Activated T-helper 1 cell treated with anti-CD3 and anti-CD28 coated beads, Interleukin-12 subunit alpha, Interleukin-12 subunit beta, Interleukin-2, Interleukin-4 antibody, amounts not matched to agents 30 ng/mL and 10 ng/mL and 1 ng/mL, durations not matched to agents 14 hours and 24 hours and 36 hours (primary cell): ENCODE measurements at regions not wholly inside any gene's neighbourhood (a gene's known extent, or its start where the extent isn't known, plus 50 kb on each side); places are given as distances from the start of the nearest gene placed in this dataset.

Experiments used
- DNase-seq: peaks from one replicate; pipeline ENCODE4 v3.0.0; 2021; ENCODE audit warnings: low spot score
- H3K27ac Mint-ChIP-seq: one replicate; pipeline ENCODE4 v1.8.0; 2021; ENCODE audit warnings: mild to moderate bottlenecking, mixed read lengths
- H3K27me3 Mint-ChIP-seq: one replicate; pipeline ENCODE4 v1.8.0; 2022; ENCODE audit warnings: mild to moderate bottlenecking, moderate library complexity, mixed read lengths; ENCODE audit not compliant: insufficient read depth
- H3K36me3 Mint-ChIP-seq: one replicate; pipeline ENCODE4 v1.8.0; 2021; ENCODE audit warnings: low read depth, mixed read lengths
- H3K4me1 Mint-ChIP-seq: one replicate; pipeline ENCODE4 v1.8.0; 2021; ENCODE audit warnings: low read depth, mixed read lengths
- H3K4me3 Mint-ChIP-seq: one replicate; pipeline ENCODE4 v1.8.0; 2021; ENCODE audit warnings: mild to moderate bottlenecking, moderate library complexity, mixed read lengths
- H3K9me3 Mint-ChIP-seq: one replicate; pipeline ENCODE4 v1.8.0; 2021; ENCODE audit warnings: mixed read lengths
- intact Hi-C: fragments of 100-400 bp; cut with micrococcal nuclease; formaldehyde crosslinking; loops from one replicate; pipeline ENCODE4 v1.15.1; 2024

DNA sequence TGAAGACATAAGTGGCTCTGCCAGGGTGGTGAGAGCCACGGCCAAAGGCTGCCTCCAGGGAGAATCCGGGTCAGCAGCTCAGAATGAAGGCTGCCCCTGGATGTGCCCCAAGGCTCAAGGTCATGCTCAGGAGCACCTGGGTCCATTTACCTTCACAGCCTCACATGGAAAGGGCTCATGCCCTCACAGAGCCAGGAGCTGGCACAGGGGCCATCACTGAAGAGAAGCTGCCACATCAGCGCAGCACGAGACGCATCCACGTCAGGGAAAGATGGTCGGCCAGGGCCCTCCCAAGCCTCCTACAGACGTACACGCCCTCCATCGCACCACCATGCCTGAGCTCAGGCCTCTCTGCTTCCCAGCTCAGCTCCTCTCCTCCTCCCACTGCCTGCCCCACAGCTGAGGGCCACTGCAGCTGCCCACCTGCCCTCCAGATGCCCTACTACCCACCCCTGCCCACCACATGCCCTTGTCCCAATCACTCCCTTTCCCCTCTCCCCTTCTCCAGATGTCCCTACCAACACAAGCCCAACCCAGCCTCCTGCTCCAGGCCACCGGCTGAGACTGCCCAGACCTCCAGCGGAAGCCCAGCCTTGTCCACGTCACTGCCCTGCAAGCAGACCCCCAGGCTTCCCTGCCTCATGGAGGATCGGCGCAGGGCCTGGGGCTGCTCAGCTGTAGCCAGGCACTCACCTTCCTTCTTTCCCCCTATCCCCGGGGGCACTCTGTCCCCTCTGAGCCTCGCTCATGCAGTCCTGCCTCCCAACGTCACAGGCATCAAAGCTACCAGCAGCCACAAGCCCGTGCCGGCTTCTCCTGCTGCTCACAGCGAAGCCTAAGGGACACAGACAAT, 144.1 kb downstream of the SHANK2 start:
- Mint-ChIP-seq H3K27me3 (peaks cover 2% of the 10 kb centered on the region), H3K4me3 (no peak overlapping the region), H3K36me3 (no peaks in the 10 kb centered on the region), H3K27ac (no peak overlapping the region), H3K4me1 (no peaks in the 10 kb centered on the region), H3K9me3 (no peaks in the 10 kb centered on the region)
- DNase-seq = no peak
- intact Hi-C loops = no loop called here

DNA sequence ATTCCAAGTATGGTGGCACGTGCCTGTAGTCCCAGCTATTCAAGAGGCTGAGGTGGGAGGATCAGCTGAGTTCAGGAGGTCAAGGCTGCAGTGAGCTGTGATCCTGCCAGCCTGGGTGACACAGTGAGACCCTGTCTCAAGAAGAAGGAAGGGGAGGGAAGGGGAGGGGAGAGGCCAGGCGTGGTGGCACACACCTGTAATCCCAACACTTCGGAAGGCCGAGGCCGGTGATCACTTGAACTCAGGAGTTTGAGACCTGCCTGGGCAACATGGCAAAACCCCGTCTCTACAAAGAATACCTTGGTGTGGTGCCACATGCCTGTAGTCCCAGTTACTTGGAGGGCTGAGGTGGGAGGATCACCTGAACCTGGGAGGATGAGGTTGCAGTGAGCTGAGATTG, 145.7 kb downstream of the SHANK2 start:
- intact Hi-C loops = no loop called here
- DNase-seq = no peak
- no peak overlapping the region for H3K4me3 Mint-ChIP-seq
- H3K4me1 Mint-ChIP-seq = no peaks in the 10 kb centered on the region
- no peaks in the 10 kb centered on the region for H3K9me3 Mint-ChIP-seq
- no peaks in the 10 kb centered on the region for H3K27me3 Mint-ChIP-seq
- no peak overlapping the region for H3K27ac Mint-ChIP-seq
- H3K36me3 Mint-ChIP-seq = no peaks in the 10 kb centered on the region

DNA sequence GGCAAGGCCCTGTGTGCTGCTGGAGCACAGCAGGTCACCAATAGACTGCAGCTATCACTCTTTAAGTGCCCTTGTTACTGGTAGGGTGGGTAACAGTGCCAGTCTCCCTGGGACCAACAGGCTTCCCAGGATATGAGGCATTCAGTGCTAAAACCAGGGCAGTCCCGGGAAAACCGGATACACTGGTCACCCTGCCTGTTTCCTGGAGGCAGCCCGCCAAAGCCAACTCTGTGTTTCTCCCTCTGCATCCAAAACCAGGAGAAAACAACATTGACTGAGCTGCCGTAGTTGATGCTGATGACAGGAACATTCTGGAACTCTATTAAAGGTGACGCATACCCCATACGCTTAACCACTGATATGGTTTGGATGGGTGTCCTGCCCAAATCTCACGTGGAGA, 149.1 kb downstream of the SHANK2 start:
- intact Hi-C loops = no loop called here
- no peak for DNase-seq
- no peaks in the 10 kb centered on the region for H3K27me3 Mint-ChIP-seq
- H3K36me3 Mint-ChIP-seq = no peaks in the 10 kb centered on the region
- no peaks in the 10 kb centered on the region for H3K9me3 Mint-ChIP-seq
- H3K4me3 Mint-ChIP-seq = no peak overlapping the region
- H3K4me1 Mint-ChIP-seq = no peaks in the 10 kb centered on the region
- H3K27ac Mint-ChIP-seq = no peak overlapping the region

DNA sequence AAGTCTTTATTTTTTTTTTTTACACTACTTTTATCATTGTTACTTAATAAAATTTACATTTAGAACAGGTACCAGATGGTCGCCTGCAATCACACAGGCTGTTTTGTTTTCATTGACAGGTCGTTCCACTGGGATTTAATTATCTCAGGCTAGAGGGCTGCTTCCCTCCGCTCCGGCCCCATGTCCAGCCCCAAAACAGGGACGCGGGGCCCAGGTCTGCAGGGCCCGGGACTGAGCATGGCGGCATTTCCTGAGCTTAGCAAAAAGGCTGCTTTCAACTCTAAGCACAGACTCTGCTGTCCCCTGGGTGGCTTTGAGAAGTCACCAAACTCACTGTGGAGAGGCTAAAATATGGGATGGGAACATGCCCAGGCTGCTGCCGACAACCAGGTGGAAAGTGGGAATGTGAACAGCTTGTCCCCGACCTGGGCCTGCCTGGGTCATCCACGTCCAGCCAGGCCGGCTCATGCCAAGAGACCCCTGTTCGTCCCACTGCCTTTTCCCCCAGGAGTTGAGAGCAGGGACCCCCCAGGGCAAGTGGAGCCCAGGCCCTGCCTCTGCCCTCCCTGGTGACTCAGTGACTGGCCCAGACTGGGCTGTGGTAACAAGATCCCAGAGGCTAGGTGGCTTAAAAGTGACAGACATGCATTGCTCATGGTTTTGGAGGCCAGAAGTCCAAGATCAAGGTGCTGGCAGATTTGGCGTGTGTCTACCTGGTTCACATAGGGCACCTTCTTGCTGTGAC, 150.0 kb downstream of the SHANK2 start:
- intact Hi-C loops = no loop called here
- Mint-ChIP-seq H3K27ac (no peak overlapping the region), H3K27me3 (no peaks in the 10 kb centered on the region), H3K4me1 (no peaks in the 10 kb centered on the region), H3K9me3 (no peaks in the 10 kb centered on the region), H3K4me3 (no peak overlapping the region), H3K36me3 (no peaks in the 10 kb centered on the region)
- DNase-seq = no peak

DNA sequence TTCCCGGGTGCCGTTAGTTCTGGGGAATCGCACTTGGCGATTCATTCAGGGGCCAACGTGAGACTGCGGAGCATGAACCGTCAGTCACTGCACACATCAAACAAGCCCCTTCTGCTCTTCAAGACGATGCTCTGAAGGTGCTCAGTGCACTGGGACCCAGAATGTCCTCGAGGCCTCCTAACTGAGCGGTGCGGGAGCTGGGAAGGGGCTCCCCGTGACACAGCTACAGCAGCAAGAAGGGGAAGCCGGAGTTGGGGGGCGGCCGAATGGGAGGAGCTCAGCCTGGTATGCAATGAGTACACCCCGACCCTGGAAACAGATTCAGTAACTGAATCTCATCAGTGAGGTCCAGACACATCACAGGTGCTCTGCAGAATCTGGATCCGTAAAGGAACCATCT, 150.8 kb downstream of the SHANK2 start:
- Mint-ChIP-seq H3K4me1 (no peaks in the 10 kb centered on the region), H3K27me3 (no peaks in the 10 kb centered on the region), H3K36me3 (no peaks in the 10 kb centered on the region), H3K9me3 (no peaks in the 10 kb centered on the region), H3K27ac (no peak overlapping the region), H3K4me3 (no peak overlapping the region)
- intact Hi-C loops = no loop called here
- DNase-seq = no peak

DNA sequence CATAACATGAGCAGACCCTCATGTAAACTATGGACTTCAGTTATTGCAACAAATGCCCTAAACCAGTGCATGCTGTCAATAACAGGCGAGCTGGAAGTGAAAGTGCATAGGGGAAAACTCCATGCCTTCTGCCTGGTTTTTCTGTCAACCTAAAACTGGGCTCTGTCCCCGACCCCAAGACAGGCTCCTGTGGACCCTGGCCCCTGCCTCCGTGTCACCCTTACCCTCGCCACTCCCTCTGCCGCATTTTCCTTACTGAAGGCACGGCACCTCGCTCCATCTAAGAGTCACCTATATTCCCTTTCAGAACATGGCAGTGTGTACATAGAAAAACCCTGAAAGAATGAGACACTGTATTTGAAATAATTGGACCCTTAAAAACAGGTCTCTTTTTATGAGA, 151.3 kb downstream of the SHANK2 start:
- intact Hi-C loops = no loop called here
- no peak for DNase-seq
- no peaks in the 10 kb centered on the region for H3K36me3 Mint-ChIP-seq
- no peak overlapping the region for H3K4me3 Mint-ChIP-seq
- peaks cover 2% of the 10 kb centered on the region for H3K27me3 Mint-ChIP-seq
- H3K27ac Mint-ChIP-seq = no peak overlapping the region
- no peaks in the 10 kb centered on the region for H3K9me3 Mint-ChIP-seq
- H3K4me1 Mint-ChIP-seq = no peaks in the 10 kb centered on the region

DNA sequence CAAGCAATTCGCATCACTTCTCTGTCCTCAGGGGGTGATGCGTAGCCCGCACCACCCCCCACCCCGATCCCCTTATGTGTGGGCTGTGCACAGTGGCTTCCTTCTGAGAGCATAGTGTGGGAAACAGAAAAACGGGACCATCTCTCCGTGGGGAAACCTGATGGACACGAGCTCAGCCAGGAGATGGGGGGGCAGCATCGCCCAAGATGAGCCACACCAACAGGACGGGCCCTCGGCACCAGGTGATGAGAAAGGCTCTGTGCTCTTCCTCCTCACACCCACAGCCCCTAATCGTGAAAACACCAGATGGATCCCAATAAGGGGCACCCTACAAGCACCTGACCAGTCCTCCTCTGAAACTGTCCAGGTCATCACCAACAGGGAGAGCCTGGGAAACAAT, 153.6 kb downstream of the SHANK2 start:
- intact Hi-C loops = no loop called here
- no peaks in the 10 kb centered on the region for H3K36me3 Mint-ChIP-seq
- no peak overlapping the region for H3K27ac Mint-ChIP-seq
- no peak for DNase-seq
- no peak overlapping the region for H3K4me3 Mint-ChIP-seq
- peaks cover 2% of the 10 kb centered on the region for H3K27me3 Mint-ChIP-seq
- no peaks in the 10 kb centered on the region for H3K4me1 Mint-ChIP-seq
- no peaks in the 10 kb centered on the region for H3K9me3 Mint-ChIP-seq

DNA sequence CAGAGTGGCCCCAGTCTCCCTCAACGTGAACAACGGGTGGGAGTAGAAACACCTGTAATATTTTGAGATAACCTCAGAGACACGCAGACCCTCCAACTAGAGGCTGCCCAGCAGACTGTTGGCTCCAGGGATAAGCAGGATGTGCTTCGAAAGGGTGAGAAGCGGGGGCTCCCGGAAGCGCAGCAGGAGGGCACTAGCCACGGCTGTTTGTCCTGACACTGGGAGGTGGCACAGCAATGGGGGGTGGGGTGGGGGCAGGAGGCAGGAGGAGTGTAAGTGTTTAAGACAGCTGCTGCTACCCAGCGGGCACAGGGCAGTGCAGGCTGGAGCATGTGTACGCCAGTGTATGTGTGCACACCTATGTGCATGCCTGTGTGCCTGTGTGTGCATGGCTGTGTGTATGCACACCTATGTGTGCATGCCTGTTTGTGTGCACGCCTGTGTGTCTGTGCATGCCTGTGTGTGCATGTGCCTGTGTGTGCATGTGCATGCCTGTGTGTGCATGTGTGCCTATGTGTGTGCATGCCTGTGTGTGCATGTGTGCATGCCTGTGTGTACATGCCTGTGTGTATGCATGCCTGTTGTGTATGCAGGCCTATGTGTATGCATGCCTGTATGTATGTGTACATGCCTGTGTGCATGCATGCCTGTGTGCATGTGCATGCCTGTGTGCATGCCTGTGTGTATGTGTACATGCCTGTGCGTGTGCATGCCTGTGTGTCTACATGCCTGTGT, 154.7 kb downstream of the SHANK2 start:
- H3K4me1 Mint-ChIP-seq = no peaks in the 10 kb centered on the region
- no peak for DNase-seq
- H3K4me3 Mint-ChIP-seq = no peak overlapping the region
- H3K36me3 Mint-ChIP-seq = no peaks in the 10 kb centered on the region
- no peak overlapping the region for H3K27ac Mint-ChIP-seq
- H3K9me3 Mint-ChIP-seq = no peaks in the 10 kb centered on the region
- intact Hi-C loops = no loop called here
- H3K27me3 Mint-ChIP-seq = peaks cover 2% of the 10 kb centered on the region

DNA sequence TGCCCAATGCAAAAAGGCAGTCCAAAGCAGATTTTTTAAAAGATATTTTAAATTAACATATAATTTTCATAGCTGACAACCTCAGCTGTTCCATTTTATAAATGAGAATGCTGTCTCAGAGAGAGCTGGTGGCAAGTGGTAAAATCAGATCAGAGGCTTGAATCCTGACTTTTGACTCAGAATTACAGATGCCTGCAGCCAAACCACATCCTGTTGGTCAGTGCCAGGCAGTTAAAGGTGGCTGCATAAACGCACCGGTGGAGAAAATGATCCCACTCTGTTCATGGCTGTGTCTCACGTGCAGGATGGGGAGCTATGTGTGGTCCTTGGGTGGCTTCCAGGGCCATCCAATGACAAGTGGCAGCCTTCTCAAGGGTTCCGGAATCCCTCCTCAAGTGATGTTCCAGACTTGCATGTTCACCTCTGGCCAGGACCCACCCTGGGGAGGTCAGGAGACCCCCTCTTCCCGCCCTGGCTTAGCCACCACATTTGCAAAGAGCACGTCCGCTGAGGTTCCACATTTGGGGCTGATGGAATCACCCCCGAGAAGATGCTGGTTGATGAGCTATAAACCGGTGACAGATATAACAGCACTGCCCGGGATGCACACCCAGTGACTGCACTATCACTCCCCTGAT, 155.5 kb downstream of the SHANK2 start:
- peaks cover 4% of the 10 kb centered on the region for H3K27me3 Mint-ChIP-seq

DNA sequence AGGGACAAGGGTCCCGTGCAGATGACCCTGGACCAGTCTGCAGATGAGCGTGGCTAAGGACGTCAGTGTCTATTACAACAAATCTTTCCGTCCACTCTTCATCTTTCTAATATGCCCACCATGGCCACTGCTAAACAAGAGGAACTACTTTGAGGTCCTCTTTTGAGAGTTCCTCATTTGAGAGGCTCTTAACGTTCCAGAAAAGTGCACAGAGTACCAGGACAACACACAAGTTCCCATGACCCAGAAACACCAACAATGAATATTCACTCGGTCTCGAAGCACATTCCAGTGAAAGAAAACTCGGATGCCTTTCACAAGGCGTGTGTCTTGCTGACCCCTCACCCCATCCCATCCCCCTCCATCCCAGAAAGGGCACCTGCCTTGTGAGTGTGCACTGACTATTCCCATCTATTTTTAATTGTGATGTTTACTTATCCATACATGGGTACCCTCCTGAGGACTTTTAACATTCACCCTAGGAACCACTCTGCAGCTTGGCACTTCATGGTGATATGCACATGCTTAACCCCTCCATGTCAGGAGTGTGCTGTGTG, 157.0 kb downstream of the SHANK2 start:
- DNase-seq = no peak
- Mint-ChIP-seq H3K4me3 (no peak overlapping the region), H3K9me3 (no peaks in the 10 kb centered on the region), H3K4me1 (no peaks in the 10 kb centered on the region), H3K27me3 (peaks cover 4% of the 10 kb centered on the region), H3K36me3 (no peaks in the 10 kb centered on the region), H3K27ac (no peak overlapping the region)
- intact Hi-C loops = no loop called here

More for the DNA sequence above, 155.5 kb downstream of the SHANK2 start:
- Mint-ChIP-seq H3K36me3 (no peaks in the 10 kb centered on the region), H3K4me1 (no peaks in the 10 kb centered on the region), H3K4me3 (no peak overlapping the region), H3K27ac (no peak overlapping the region), H3K9me3 (no peaks in the 10 kb centered on the region)
- intact Hi-C loops = no loop called here
- no peak for DNase-seq

DNA sequence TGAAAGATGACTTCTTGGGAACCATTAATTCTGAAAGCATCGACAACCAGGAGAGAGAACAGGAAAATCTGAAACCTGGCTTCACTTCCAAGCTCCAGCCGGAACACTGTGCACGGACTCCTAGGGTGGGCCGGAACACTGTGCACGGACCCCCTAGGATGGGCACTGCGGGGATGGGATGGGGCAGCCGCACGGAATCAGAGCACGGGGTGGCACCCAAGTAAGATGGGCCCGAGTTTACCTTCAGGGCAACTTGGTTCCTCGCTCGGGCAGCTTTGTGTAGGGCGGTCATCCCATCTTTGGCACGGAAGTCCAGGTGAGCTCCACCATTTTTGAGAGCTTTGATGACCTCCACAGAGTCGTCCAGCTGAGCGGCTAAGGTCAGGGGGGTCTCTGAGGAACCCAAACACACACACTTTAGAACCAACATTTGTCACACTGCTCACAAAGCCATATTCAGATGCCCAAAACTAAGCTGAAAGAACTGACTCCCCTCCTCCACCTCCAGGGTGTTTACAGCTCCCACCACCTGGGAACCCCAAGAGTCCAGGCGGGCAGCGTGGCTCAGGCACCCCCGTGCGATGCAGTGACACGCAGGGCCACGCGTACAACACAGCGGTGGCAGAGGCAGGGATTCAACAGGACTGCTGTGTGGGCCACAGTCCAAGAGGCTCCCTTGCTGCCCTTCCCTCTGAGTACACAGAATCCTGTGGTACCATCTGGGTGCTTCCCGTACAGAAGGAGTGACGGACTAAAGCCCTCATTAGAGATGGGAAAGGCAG, 157.9 kb downstream of the SHANK2 start:
- peaks cover 4% of the 10 kb centered on the region for H3K27me3 Mint-ChIP-seq
- no peak overlapping the region for H3K4me3 Mint-ChIP-seq
- H3K36me3 Mint-ChIP-seq = no peaks in the 10 kb centered on the region
- H3K9me3 Mint-ChIP-seq = no peaks in the 10 kb centered on the region
- no peak overlapping the region for H3K27ac Mint-ChIP-seq
- DNase-seq = no peak
- intact Hi-C loops = no loop called here
- H3K4me1 Mint-ChIP-seq = no peaks in the 10 kb centered on the region

DNA sequence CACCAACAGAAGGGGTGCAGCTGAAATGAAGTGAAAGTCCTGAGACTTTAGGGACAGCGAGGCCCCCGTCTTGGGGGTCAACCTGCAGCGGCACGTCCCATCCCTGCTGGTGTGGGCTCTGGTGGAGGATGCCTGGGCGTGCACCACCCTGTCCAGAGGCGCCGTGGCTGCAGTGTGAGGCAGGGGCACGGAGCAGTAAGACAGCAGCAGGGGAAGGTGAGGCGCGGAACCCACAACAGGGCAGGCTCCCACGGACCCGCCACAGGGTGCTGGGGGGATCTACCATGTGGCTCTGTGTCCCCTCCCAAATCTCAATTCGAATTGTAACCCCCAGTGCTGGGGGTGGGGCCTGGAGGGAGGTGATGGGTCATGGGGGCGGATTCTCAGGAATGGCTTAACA, 158.6 kb downstream of the SHANK2 start:
- no peak overlapping the region for H3K4me3 Mint-ChIP-seq
- no peak overlapping the region for H3K27ac Mint-ChIP-seq
- peaks cover 4% of the 10 kb centered on the region for H3K27me3 Mint-ChIP-seq
- H3K4me1 Mint-ChIP-seq = no peaks in the 10 kb centered on the region
- DNase-seq = no peak
- intact Hi-C loops = no loop called here
- no peaks in the 10 kb centered on the region for H3K9me3 Mint-ChIP-seq
- H3K36me3 Mint-ChIP-seq = no peaks in the 10 kb centered on the region
